ENCODE measurements at regions not wholly inside any gene's neighbourhood (a gene's known extent, or its start where the extent isn't known, plus 50 kb on each side); places are given as distances from the start of the nearest gene placed in this dataset.
"Not testable (repeated sequence)": the region's sequence is repeated elsewhere in the genome, so short reads cannot be mapped to it uniquely, and the experiment has no call there.

DNA sequence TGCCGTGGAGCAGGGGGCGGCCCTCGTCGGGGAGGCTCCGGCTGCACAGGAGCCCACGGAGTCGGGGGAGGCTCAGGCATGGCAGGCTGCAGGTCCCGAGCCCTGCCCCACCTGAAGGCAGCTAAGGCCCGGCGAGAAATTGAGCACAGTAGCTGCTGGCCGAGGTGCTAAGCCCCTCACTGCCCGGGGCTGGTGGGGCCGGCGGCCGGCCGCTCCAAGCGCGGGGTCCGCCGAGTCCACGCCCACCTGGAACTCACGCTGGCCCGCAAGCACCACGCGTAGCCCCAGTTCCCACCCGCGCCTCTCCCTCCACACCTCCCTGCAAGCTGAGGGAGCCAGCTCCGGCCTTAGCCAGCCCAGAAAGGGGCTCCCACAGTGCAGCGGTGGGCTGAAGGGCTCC lies 589.4 kb downstream of the PPP4R3C start:
- DNase-seq (ENCODE audit: low spot score): no peak

DNA sequence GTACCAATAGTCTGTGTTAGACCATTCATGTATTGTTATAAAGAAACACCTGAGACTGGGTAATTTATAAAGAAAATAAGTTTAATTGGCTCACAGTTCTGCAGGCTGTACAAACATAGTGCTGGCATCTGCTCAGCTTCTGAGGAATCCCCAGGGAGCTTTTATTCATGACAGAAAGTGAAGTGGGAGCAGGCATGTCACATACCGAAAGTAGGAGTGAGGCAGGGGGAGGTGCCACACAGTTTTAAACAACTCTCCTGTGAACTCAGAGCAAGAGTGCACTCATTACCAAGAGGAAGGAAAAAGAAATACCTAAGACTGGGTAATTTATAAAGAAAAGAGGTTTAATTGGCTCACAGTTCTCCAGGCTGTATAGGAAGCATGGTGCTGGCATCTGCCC lies 591.2 kb downstream of the PPP4R3C start:
- DNase-seq (ENCODE audit: low spot score): no peak

DNA sequence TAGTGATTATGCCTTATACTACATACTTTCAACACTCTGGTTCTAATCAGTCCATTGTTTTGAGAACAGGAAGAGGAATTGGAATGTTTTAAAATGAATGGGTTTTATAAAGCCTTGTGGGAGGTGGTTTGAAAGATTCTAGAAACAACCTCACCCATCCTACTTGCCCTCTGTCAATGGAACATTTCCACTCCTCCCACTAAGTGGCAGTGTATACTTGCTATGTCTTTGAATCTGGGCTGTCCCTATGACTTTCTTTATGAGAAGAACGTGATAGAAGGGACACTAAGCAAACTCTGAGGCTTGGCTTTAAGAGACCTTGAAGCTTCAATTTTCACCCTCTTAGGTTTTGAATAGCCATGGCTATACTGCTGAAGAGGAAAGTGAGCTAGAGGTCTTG lies 611.2 kb downstream of the PPP4R3C start:
- no peak for DNase-seq (ENCODE audit: low spot score)

DNA sequence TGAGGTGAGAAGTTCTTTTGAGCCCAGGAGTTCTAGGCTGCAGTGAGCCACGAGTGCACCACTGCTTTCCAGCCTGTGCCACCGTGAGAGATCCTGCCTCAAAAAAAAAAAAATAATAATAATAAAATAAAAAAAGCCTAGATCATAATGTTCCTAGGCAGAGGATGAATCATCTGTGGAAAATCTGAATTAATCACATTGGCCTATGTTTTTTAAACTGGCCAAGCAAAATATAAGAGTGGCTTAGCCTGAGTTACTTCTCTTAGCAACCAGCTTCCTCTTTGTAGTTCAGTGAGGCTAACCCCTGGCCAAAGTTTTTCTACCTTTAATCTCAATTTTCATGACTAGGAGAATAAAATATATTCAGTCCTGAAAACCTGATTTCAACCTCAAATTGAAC lies 614.6 kb downstream of the PPP4R3C start:
- no peak for DNase-seq (ENCODE audit: low spot score)

DNA sequence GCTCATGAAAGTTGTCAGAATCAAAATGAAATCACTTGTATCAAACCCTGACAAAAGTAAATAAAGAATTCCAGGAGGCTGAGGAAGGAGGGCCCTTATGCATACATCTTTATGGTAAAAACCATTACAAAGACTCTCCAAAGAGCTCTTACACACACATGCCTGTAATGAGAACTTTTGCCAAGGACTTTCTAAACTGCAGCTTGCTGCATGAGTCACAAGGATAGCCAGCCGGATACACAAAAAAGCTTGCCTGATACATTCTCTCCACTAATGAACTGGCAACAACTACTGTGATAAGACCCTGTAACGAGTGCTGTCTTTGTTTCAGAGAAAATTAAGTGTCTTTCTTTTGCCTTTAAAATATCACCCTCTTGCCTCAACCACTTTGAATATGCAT lies 618.1 kb downstream of the PPP4R3C start:
- DNase-seq (ENCODE audit: low spot score): no peak

DNA sequence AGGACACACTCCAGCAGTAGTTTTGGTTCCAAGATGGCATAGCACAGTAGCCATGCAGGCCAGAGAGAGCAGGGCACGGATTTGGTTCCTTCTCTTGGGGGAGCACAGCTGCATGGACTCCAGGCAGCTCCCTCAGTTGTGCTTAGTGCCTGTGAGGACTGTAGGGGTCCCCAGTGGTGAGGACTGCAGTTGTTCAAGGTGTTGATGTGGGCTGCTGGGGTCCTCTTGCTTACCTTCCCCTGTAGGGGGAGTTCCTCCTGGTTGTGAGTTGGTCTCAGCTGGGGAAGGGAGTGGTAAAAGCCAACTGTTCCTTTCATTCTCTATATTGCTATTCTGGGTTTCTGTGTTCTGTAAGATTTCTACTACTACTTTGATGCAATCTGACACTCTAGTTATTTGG lies 606.5 kb downstream of the MAGEB5 start:
- DNase-seq (ENCODE audit: low spot score): no peak

DNA sequence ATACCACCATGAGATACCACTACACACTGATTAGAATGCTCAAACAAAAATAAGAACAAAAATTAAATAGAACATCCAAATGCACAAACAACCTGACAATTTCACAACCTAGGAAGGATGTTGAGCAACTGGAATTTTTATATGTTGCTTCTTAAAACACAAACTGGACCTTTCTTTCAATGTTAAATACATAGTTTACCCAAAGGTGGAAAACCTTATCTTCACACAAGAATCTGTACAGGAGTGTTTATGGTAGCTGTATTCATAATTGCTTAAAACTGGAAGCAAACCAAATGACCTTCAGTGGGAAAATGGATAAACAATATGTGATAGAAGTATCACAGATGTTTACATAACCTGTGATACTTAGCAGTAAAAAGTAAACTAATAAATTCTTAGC lies 573.8 kb downstream of the MAGEB5 start:
- DNase-seq (ENCODE audit: low spot score): no peak

DNA sequence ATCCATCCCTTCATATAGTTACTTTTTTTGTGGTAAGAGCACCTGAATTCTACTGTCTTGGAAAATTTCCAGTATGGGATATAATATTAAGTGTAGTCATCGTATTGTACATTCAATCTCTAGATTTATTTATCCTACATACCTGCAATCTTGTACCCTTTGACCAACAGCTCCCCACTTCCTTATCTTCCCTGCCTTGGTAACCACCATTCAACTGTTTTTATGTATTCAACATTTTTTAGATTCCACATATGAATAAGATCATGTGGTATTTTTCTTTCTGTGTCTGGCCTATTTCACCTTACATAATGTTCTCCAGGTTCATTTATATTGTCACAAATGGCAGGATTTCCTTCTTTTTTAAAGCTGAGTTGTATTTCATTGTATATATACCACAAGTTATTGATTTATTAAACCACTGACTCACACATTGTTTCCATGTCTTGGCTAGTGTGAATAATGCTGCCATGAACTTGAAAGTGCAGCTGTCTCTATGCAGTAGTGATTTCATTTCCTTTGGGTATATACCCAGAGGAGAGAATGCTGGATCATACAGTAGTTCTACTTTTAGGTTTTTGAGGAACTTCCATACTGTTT lies 572.5 kb downstream of the MAGEB5 start:
- no peak for DNase-seq (ENCODE audit: low spot score)

DNA sequence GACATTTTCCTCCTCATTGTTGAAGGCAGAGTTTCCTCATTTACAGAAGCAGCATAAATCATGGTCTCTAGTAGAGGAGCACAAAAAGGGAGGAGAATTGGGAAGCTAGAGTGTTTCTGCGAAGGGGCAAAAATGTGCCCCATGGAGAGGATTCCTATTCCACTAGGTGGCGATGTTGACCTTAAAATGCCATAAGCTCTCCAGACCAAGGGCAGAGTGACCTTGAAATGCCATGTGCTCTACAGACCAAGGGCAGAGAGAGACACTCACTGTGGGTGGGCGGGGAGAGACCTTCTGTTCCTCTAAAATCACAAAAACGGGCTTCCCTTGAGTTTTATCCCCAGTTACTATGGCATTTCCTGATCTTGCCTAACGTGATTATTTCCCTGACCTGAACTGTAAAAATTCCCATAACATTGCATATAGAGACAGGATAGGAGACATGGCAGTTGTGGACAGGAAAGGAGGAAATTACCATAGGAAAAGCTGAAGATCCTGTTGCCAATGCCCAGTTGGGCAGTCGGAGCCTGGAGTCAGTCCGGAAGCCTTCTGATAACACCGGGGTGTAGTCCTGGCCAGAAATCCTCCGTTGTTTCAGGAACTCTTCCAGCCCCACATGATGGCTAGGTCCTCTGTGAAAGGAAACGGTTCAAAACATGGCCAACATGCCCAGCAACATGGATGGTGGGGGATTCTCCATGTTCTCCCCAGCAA lies 567.7 kb downstream of the MAGEB5 start:
- DNase-seq (ENCODE audit: low spot score): no peak

DNA sequence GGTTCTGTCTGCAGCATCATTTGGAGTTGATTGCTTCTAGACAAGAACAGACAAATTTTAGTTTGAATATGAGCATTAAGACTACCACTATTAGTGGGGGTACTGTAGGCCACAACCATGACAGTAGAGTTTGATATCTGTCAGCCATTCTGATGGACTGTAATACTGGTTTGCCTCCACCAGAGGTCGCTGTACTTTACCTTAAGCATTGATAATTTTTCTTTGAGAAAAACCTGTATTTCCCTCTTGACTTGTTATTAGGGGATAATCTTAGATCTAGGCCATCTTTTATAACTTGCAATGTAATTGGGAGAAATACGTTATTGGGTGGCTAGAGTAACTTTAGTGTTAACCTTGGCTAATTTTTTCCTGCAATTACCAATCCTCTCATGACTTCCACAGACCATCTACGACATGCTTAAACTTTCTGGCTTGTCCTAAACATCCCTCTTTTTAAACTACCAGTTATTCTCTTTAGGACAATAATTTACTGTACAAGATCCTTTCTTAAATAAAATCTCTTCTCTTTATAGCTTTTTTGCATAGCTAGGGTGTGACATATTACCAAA lies 562.4 kb downstream of the MAGEB5 start:
- DNase-seq (ENCODE audit: low spot score): no peak

DNA sequence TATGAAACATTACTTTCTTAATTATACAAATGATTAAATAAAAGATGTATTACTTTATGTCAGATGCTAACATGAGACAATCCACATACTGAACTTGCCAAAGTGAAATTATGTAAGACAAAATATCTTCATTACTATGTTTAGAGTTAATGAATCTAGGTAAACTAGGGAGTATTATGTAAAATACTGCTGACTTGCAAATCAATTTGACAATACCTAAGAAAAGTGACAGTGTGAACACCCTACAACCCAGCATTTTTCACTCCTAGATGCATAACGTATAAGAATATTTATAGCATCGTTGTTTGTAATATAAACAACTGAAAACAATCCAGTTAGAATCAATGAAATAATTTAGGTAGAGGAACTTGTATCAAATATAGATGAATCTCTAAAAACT lies 546.3 kb downstream of the MAGEB5 start:
- no peak for DNase-seq (ENCODE audit: low spot score)

DNA sequence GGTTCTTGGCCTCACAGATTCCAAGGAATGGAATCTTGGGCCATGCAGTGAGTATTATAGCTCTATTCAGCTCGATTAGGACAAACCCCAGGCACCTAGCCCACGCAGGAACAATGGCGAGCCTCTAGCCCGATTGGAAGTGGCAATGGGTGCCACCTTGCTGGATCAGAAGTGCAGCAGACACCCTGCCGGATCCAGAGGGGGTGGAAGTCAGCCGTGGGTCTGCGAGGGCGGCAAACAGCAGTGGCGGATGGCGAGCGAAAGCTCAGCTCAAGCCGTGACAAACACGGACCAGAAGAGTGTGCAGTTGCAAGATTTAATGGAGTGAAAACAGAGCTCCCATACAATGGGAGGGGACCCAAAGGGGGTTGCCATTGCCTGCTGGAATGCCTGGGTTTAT lies 539.8 kb downstream of the MAGEB5 start:
- DNase-seq (ENCODE audit: low spot score): not testable (repeated sequence)

DNA sequence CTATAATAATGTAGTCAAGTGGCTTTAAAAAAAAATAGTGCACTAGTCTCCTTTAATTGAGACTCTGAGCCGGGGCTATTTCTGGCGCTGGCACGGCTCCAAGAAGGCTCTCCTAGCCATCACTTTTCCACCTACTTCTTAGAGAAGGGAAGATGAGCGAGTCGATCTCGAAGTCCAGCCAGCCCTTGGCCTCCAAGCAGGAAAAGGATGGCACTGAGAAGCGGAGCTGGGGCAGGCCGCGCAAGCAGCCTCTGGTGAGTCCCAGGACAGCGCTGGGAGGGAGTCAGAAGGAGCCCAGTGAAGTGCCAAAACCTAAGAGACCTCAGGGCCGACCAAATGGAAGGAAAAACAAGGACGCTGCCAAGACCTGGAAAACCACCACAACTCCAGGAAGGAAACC lies 531.9 kb downstream of the MAGEB5 start:
- no peak for DNase-seq (ENCODE audit: low spot score)

DNA sequence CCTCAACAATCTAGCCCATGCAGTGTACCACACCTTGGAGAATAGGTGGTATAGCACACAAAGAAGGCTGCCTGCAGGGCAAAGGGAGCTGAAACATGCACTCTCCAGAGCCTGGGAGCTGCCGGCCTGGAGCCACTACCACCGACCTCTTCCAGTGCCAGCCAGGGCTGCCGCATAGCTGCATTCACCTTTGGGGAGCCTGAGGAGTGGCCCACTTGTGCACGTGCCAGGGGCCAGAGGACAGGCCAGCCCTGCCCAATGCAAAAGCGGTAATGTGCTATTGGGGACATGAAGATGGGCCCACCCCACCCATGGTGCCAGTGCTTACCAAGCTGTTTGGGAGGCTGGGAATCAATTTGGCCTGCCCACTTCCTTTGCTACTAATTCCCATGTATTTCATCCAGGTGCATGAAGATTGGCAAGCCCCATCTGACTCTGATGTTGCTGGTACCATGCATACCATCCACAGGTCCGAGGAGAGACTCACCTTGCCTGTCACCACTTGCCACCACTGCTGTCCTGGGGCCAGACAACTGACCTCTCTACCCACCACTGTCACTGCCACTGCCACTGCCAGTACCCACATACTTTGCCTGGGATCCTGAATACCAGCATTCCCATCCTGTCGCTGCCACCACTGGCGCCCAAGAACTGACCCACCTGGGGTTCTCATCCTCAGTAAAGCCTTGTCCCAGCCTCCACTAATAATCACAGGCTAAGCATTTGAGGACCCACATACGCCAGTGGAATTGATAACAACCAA lies 506.9 kb downstream of the MAGEB5 start:
- no peak for DNase-seq (ENCODE audit: low spot score)

DNA sequence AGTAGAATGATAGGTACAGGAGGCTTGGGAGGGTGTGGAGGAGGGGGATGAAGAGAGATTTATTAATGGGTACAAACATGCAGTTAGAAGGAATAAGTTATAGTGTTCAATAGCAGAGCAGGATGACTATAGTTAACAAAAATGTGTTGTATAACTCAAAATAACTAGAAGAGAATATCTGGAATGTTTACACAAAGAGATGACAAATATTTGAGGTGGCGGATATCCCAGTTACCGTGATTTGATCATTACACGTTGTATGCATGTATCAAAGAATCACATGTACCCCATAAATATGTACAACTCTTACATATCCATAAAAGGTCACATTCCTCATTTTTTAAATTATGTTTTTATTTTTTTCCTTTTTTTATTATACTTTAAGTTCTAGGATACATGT lies 456.6 kb downstream of the MAGEB5 start:
- no peak for DNase-seq (ENCODE audit: low spot score)

DNA sequence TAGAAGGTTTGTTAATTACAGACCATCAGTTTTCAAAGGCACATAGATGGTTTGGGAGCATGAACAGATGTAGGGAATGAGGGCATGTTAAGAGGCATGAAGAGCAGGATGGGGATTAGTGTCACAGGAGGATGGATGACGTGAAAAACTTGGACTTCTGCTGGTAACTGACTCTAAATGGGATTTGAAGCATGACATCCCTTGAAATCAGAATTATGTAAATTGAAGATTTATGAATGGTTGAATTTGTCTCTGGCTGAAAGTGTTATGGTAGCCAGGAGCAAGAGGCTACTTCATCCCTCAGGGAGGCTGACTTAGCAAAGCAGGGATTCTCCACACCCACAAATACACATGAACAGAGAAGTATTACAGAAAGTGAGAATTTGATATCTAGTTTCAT lies 454.6 kb downstream of the MAGEB5 start:
- DNase-seq (ENCODE audit: low spot score): no peak

DNA sequence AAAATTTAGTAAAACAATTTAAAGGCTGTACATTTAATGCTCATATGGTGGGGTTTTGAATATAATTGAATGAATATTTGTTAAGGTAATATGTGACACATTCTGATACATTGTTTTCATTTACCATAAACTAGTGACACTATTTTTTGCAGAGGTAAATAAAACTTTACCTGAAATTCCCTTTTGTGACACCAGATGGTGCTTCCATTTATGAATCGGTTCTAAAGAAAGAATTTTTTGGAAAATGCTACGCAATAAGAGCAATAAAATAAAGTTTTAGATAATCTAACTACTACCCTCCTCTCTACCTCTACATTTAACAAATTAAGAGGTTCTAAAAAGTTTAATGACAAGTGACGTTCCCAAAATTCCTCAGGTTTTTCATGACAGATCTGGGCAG lies 448.9 kb downstream of the MAGEB5 start:
- no peak for DNase-seq (ENCODE audit: low spot score)

DNA sequence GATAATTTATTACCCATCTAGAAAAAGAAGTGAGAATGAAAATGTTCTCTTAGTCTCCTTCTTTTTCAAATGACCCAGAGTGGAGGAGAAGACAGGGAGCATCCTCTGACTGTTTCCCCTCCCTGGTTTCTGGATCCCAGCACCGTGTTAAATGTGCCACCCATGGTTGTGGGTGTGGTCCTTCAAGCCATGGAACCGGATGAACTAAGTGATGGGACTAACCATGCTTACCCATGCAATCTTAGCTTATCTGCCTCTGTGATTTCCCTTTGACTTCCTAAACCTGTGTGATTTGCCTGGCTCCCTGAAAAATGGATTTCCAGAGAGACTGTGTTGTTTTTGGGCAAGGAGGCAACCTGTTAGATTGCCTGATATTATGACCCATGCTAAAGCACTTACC lies 437.1 kb downstream of the MAGEB5 start:
- DNase-seq (ENCODE audit: low spot score): no peak

DNA sequence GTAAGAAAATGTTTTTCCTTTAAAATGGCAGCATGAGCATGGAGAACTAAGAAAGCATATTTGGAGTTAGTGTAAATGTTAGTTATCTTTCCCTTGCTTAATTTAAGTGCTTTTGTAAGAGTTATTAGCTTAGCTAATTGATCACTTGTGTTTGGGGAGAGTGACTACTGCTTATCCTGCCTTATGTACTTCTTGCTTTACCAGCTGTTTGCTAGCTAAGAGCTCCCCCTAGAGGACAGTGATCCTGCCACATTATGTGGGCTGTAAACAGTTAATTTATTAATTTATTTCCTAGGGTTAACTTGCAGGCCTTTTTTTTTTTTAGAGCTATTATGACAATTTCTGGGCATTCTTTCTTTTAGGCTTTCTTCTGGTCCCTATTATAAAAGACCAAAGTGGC lies 435.8 kb downstream of the MAGEB5 start:
- no peak for DNase-seq (ENCODE audit: low spot score)

DNA sequence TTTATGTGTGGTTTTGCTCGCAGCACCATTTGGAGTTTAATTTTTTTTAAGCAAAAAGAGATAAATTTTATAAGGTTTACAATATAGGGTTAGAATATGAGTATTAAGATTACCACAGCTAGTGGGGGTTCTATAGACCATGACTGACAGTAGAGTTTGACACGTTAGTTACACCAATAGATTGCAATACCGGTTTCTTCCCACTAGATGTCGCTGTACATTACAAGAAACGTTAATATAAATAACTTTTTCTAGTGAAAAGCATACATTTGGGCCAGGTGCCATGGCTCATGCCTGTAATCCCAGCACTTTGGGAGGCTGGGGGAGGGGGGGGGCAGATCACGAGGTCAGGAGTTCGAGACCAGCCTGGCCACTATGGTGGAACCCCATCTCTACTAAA lies 433.6 kb downstream of the MAGEB5 start:
- peak; percentile 6 for DNase-seq (ENCODE audit: low spot score)

DNA sequence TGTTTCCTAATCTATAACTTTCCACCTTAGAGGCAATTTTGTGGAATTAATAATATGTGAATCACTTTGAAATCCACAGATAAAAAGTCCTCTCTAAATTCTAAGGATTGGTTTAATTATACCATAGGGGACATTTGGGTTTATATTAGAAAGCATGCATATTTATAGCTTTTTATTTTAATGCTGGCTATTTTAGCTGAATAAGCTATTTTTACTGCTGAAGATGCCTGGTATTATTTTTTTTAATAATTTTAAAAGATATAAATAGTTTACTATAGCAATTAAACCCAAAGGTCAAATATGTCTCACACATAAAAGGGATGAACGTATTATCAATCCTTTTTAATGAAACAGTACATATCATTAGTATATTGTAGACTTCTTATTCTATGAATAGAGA lies 415.4 kb downstream of the MAGEB5 start:
- DNase-seq (ENCODE audit: low spot score): no peak

DNA sequence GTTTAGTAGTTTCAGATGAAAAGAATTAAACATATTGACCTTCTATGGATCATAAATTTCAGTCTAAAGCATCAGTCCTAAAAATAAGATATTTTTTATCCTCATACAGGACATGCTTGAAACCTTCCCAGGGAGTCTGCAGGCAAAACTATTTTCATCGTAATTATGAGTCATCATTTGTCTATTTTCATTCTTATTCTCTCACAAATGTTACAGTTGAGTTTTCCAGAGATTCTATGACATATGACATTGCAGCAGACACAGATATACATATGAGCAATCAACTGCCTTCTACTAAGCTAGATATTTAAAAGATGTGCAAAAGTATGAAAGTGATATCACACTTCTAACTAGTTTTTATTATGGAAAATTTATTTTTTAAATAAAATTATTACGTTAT lies 398.0 kb downstream of the MAGEB5 start:
- DNase-seq (ENCODE audit: low spot score): no peak

DNA sequence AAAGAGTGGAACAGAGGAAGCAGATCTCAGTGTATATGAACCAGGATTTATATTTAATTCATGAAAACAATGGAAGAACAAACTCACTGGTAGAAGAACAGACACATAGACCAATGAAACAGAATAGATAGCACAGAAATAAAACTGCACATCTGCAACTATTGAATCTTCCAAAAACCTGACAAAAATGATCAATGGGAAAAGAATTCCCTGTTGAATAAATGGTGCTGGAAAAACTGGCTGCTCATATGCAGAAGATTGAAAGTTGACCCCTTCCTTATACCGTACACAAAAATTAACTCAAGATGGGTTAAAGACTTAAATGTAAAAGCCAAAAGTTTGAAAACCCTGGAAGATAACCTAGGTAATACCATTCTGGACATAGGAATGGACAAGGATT lies 391.0 kb downstream of the MAGEB5 start:
- no peak for DNase-seq (ENCODE audit: low spot score)
